GM12878 (cell line): ENCODE measurements at regions not wholly inside any gene's neighbourhood (a gene's known extent, or its start where the extent isn't known, plus 50 kb on each side); places are given as distances from the start of the nearest gene placed in this dataset.

Experiments used
- ATAC-seq: fragments of 200-7000 bp; cut with Tn5 transposase; 3 replicates; pipeline ENCODE4 v1.9.1; 2020; ENCODE audit warnings: mild to moderate bottlenecking, moderate library complexity
- BruUV-seq: library from RNA; stranded (reverse); fragments of 400-500 nt; replicated peaks from 2 replicates; lab custom pipeline; 2021; lab: Mats Ljungman, UMichigan
- CTCF ChIA-PET: fragments of 300-600 bp; sonication (Branson Sonifier 250); formaldehyde crosslinking; extraction: SDS; loops from one replicate; lab custom pipeline; 2021; ENCODE audit warnings: inconsistent platforms; lab: Yijun Ruan, JAX
- POLR2A ChIA-PET: fragments of 350-600 bp; formaldehyde crosslinking; extraction: SDS; loops from one replicate; lab custom pipeline; 2021; ENCODE audit warnings: inconsistent platforms; lab: Charles Lee
- RAD21 ChIA-PET: fragments of 300-600 bp; sonication (Branson Sonifier 250); formaldehyde crosslinking; loops from one replicate; lab custom pipeline; 2023; ENCODE audit warnings: antibody characterized with exemption; ENCODE audit not compliant: unreplicated experiment; lab: Charles Lee
- SMC1A ChIA-PET: fragments of 300-600 bp; sonication (Branson Sonifier 250); formaldehyde crosslinking; loops from one replicate; lab custom pipeline; 2023; ENCODE audit not compliant: unreplicated experiment, uncharacterized antibody; lab: Charles Lee
- DNase-seq: peaks from one replicate; pipeline ENCODE4 v3.0.0-alpha.2; 2011; ENCODE audit warnings: low read depth, low spot score
- FAIRE-seq: peaks from 3 replicates; lab custom pipeline; 2011; peaks lifted over from hg19 to GRCh38; lab: Jason Lieb, UNC
- H2AFZ ChIP-seq: 2 replicates; pipeline ENCODE4 v1.6.0; 2011; ENCODE audit warnings: low read depth, low read length, control low read depth; ENCODE audit not compliant: control insufficient read depth
- H3K27ac ChIP-seq: 2 replicates; pipeline ENCODE4 v1.5.1; 2011; ENCODE audit warnings: control low read depth; ENCODE audit not compliant: control insufficient read depth, insufficient read depth
- H3K27me3 ChIP-seq, 2 experiments: replicated peaks in 1 of 2; 2 replicates each; pipeline versions ENCODE4 v1.6.0 to v1.6.1; 2011; ENCODE audit warnings: low read length in 1 of 2; ENCODE audit not compliant: control insufficient read depth in 2 of 2, insufficient read depth in 2 of 2
- H3K36me3 ChIP-seq, 2 experiments: 2 replicates each; pipeline ENCODE4 v1.5.1; 2011; ENCODE audit warnings: low read length in 1 of 2; ENCODE audit not compliant: control insufficient read depth in 2 of 2, insufficient read depth in 2 of 2
- H3K4me1 ChIP-seq: 2 replicates; pipeline ENCODE4 v1.6.1; 2011; ENCODE audit warnings: mild to moderate bottlenecking, low read length, moderate library complexity, mixed read lengths; ENCODE audit not compliant: control insufficient read depth, insufficient read depth
- H3K4me2 ChIP-seq: 2 replicates; pipeline ENCODE4 v1.6.0; 2011; ENCODE audit warnings: control low read depth; ENCODE audit not compliant: control insufficient read depth, insufficient read depth
- H3K4me3 ChIP-seq: fragments of 200-600 bp; sonication (generic); 2 replicates; pipeline ENCODE4 v1.5.1; 2016
- H3K79me2 ChIP-seq: 2 replicates; pipeline ENCODE4 v1.6.0; 2011; ENCODE audit warnings: low read length; ENCODE audit not compliant: control insufficient read depth, insufficient read depth
- H3K9ac ChIP-seq: 2 replicates; pipeline ENCODE4 v1.8.0; 2011; ENCODE audit warnings: low read length, control low read depth, mixed read lengths; ENCODE audit not compliant: control insufficient read depth, insufficient read depth
- H3K9me3 ChIP-seq: replicated peaks from 3 replicates; pipeline ENCODE4 v1.5.1; 2011; ENCODE audit warnings: mild to moderate bottlenecking, low read length; ENCODE audit not compliant: control insufficient read depth, insufficient read depth
- H4K20me1 ChIP-seq: 2 replicates; pipeline ENCODE4 v1.6.0; 2011; ENCODE audit not compliant: control insufficient read depth, insufficient read depth
- ASH2L ChIP-seq: fragments of 300-600, 200-600 bp; sonication (generic); IDR thresholded peaks from 2 replicates; pipeline ENCODE4 v1.6.1; 2017; ENCODE audit warnings: low read depth, mild to moderate bottlenecking, borderline replicate concordance
- ATF7 ChIP-seq: fragments of 450-650 bp; IDR thresholded peaks from 2 replicates; pipeline ENCODE4 v1.6.1; 2016; ENCODE audit warnings: low read depth, mild to moderate bottlenecking
- CHD1 ChIP-seq: IDR thresholded peaks from 2 replicates; pipeline ENCODE4 v1.6.1; 2012; ENCODE audit warnings: low read depth, low read length, improper control_type of control experiment
- CREM ChIP-seq: IDR thresholded peaks from 2 replicates; pipeline ENCODE4 v1.6.1; 2014; ENCODE audit warnings: antibody characterized with exemption, low read depth
- HSF1 ChIP-seq: fragments of 150-350 bp; IDR thresholded peaks from 2 replicates; pipeline ENCODE4 v1.6.1; 2014; ENCODE audit warnings: mild to moderate bottlenecking, low read depth, low read length
- NFXL1 ChIP-seq: fragments of 450-650 bp; IDR thresholded peaks from 2 replicates; pipeline ENCODE4 v1.6.1; 2017; ENCODE audit warnings: antibody characterized with exemption, mild to moderate bottlenecking, borderline replicate concordance
- RAD21 ChIP-seq: IDR thresholded peaks from 2 replicates; pipeline ENCODE4 v1.6.1; 2011; ENCODE audit warnings: mild to moderate bottlenecking, low read depth, low read length, moderate library complexity; ENCODE audit not compliant: insufficient read depth
- SIX5 ChIP-seq: IDR thresholded peaks from 2 replicates; pipeline ENCODE4 v1.6.1; 2011; ENCODE audit warnings: mild to moderate bottlenecking, low read depth, low read length, moderate library complexity; ENCODE audit not compliant: severe bottlenecking
- SUZ12 ChIP-seq: fragments of 200-600 bp; sonication (generic); IDR thresholded peaks from one replicate; pipeline ENCODE4 v1.6.1; 2018; ENCODE audit warnings: antibody characterized with exemption, mild to moderate bottlenecking; ENCODE audit not compliant: unreplicated experiment
- TAF1 ChIP-seq: IDR thresholded peaks from 2 replicates; pipeline ENCODE4 v1.6.1; 2011; ENCODE audit warnings: mild to moderate bottlenecking, low read depth, low read length, borderline replicate concordance
- TBL1XR1 ChIP-seq: IDR thresholded peaks from 2 replicates; pipeline ENCODE4 v1.6.1; 2012; ENCODE audit warnings: low read depth, low read length, improper control_type of control experiment
- WGBS: methylation state at CpG from one replicate; pipeline ENCODE4 v1.1.6; 2016; ENCODE audit warnings: low lambda C conversion rate; ENCODE audit not compliant: insufficient replicate concordance, insufficient coverage; ENCODE audit errors: missing lambda C conversion rate; 5-methylcytosine and 5-hydroxymethylcytosine counted together
- in situ Hi-C: fragments of 300-500 bp; cut with MboI; formaldehyde crosslinking; loops from 9 replicates; pipeline ENCODE4 v1.14.3; 2018; ENCODE audit warnings: mixed read lengths
- intact Hi-C: fragments of 100-400 bp; cut with micrococcal nuclease; formaldehyde crosslinking; loops from one replicate; pipeline ENCODE4 v1.14.2; 2022; ENCODE audit not compliant: unreplicated experiment
- TF ChIP-seq, protein P1 (sequence below): fragments of 450-650 bp; IDR thresholded peaks from 2 replicates; pipeline ENCODE4 v1.6.1; 2017; ENCODE audit warnings: low read depth, mild to moderate bottlenecking, moderate library complexity

DNA sequence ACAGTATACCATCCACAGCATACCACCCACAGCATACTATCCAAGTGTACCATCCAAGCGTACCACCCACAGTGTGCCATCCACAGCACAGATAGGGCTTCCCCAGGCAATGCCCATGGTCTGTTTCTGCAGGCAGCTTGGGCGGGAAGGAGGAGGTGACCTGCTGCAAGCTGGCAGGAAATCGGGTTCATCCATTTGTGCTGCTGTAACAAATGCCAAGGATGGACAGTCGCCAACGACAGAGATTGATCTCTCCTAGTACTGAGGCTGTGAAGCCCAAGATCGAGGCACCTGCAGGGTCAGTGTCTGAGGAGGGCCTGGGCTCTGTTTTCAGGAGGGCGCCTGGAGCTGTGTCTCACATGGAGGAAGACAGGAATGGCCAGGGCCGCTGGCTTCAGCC lies 93.6 kb upstream of the SNTG2 start:
- in situ Hi-C loops = loop anchor here (10.0 kb wide), 1 partner anchor 688 kb away; no protein-coding TSS in a partner anchor
- no TSS peak for BruUV-seq
- H3K9me3 ChIP-seq = no peaks in the 10 kb centered on the region; the same call in 2 of the 3 replicates
- POLR2A ChIA-PET = no interaction called here
- no peak overlapping the region for H3K9ac ChIP-seq
- CTCF ChIA-PET = interaction anchor here (0.6 to 0.7 kb wide), 2 partner anchors 42 to 61 kb away, joined by 3 read pairs; no protein-coding TSS in a partner anchor
- H2AFZ ChIP-seq = no peak overlapping the region
- TF ChIP-seq ATF7 (no peak), TAF1 (no peak), CHD1 (no peak), SIX5 (no peak), SUZ12 (no peak), HSF1 (no peak), CREM (no peak), NFXL1 (no peak), ASH2L (no peak), RAD21 (no peak), TBL1XR1 (no peak)
- TF ChIP-seq, protein P1, sequence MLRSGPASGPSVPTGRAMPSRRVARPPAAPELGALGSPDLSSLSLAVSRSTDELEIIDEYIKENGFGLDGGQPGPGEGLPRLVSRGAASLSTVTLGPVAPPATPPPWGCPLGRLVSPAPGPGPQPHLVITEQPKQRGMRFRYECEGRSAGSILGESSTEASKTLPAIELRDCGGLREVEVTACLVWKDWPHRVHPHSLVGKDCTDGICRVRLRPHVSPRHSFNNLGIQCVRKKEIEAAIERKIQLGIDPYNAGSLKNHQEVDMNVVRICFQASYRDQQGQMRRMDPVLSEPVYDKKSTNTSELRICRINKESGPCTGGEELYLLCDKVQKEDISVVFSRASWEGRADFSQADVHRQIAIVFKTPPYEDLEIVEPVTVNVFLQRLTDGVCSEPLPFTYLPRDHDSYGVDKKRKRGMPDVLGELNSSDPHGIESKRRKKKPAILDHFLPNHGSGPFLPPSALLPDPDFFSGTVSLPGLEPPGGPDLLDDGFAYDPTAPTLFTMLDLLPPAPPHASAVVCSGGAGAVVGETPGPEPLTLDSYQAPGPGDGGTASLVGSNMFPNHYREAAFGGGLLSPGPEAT = no peak
- intact Hi-C loops = no loop called here
- H4K20me1 ChIP-seq = no peaks in the 10 kb centered on the region
- 27% methylated on average over 8 of the region's 8 CpGs for WGBS
- RAD21 ChIA-PET = no interaction called here
- no peaks in the 10 kb centered on the region for H3K4me1 ChIP-seq
- DNase-seq (no peak), ATAC-seq (no peak), FAIRE-seq (no peak)
- H3K4me3 ChIP-seq = no peak overlapping the region
- no peaks in the 10 kb centered on the region for H3K79me2 ChIP-seq
- H3K27me3 ChIP-seq = no peaks in the 10 kb centered on the region
- H3K36me3 ChIP-seq = no peaks in the 10 kb centered on the region
- no peak overlapping the region for H3K27ac ChIP-seq
- SMC1A ChIA-PET = no interaction called here
- no peak overlapping the region for H3K4me2 ChIP-seq
